ENCODE measurements at regions not wholly inside any gene's neighbourhood (a gene's known extent, or its start where the extent isn't known, plus 50 kb on each side); places are given as distances from the start of the nearest gene placed in this dataset.
"Not testable (repeated sequence)": the region's sequence is repeated elsewhere in the genome, so short reads cannot be mapped to it uniquely, and the experiment has no call there.

DNA sequence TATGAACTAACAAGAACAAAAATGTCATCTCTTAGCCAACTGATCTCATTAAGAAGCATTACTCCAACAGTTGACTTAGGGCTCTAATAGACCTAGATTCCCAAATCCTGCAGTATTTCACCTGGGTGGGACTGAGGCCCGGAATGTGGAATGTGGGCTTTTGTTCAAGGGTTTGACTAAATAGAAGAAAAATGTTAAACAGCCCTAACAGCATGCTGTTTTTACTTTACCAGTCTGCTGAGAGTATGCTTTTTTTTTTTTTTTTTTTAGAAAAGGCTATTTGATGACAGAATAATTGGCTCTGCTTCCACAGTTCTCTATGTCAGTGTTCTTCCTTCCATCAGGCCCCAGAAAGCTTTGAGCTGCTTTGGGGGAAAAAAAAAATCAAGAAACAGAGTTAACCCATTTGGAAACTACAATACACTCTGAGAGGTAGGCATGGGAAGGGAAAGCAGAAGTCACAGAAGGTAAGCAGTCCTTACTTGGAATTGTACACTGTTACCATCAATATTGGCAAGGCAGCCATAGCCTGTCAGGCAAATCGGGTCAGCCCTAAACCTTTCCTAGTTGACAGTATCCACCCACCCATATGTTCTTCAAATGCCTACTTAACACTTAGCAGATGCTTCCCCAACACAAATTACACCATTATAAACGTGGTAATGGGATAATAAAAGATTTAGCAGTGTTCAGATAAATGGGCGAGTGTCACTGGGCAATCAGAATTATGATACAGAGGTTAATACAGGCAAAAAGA, 224.2 kb downstream of the CNTN3 start:
- WGBS, 2 experiments (ENCODE audit: insufficient coverage in 2 of 2), result 100% methylated on average over 1 of the region's 4 CpGs; no CpG with 5 or more reads in 1 of the 2 experiments

DNA sequence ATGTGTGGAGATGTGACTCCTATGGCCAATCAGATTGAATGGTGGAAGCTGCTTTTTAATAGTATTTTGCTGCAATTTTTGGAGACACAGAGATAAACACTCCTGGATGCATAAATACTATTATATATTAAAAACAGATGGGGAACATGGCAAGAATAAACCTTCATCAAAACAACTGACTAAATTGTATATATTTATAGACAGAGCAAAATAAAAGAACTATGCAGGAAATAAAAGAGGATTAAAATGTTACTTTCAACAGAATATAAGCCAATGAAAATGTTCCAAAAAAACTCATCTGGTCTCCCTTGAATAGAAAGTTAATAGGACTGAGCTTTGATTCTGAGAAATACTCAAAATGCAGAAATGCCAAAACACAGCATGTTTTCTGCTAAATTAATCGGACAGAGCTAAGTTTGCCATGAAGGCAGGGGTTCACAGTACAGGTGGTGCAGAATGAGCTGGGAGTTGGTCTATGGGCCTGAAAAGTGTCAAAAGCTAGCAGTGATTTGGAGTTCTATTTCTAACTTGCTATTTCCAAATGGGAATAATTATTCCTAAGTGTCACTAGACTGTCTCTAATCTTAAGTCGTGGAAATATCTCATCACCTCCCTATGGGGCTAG, 227.2 kb downstream of the CNTN3 start:
- Histone ChIP-seq H3K36me3 (ENCODE audit: control insufficient read depth, insufficient read depth, low read length) (no peaks in the 10 kb centered on the region), H3K4me3 (ENCODE audit: extremely low read depth, insufficient read depth, low read length, poor library complexity, severe bottlenecking) (no peak overlapping the region), H3K4me1 (ENCODE audit: control insufficient read depth, insufficient read depth, low read length, poor library complexity, severe bottlenecking) (no peaks in the 10 kb centered on the region), H3K27ac (ENCODE audit: low read depth, low read length, severe bottlenecking) (no peak overlapping the region), H3K9me3 (ENCODE audit: control insufficient read depth, low read length) (no peaks in the 10 kb centered on the region)
- 83 to 88% methylated on average over 1 to 2 of the region's 2 CpGs for WGBS, 2 experiments (ENCODE audit: insufficient coverage in 2 of 2)

More for the DNA sequence above, 224.2 kb downstream of the CNTN3 start:
- H3K9me3 ChIP-seq (ENCODE audit: control insufficient read depth, low read length), result no peaks in the 10 kb centered on the region
- no peak overlapping the region for H3K27ac ChIP-seq (ENCODE audit: low read depth, low read length, severe bottlenecking)
- H3K4me1 ChIP-seq (ENCODE audit: control insufficient read depth, insufficient read depth, low read length, poor library complexity, severe bottlenecking), result no peaks in the 10 kb centered on the region
- no peak overlapping the region for H3K4me3 ChIP-seq (ENCODE audit: extremely low read depth, insufficient read depth, low read length, poor library complexity, severe bottlenecking)
- H3K36me3 ChIP-seq (ENCODE audit: control insufficient read depth, insufficient read depth, low read length), result no peaks in the 10 kb centered on the region

DNA sequence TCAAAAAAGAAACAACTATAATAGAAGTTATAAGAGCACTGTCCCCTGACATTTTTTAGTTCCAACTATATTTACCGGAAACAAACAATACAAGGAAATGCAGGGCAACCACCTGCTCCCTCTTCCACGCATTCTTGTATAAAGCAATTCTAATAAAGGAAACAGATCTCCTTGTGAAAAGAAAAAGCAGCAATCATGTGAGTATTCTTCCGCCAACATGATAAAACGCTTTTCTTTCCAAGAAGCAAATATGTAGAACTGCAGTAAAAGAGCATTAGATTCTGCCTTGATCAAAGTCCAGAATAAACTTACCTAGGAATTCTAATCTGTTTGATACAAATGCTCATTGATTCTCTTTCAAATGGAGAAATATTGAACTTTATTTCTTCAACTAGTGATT, 230.3 kb downstream of the CNTN3 start:
- Histone ChIP-seq H3K36me3 (ENCODE audit: control insufficient read depth, insufficient read depth, low read length) (no peaks in the 10 kb centered on the region), H3K4me1 (ENCODE audit: control insufficient read depth, insufficient read depth, low read length, poor library complexity, severe bottlenecking) (no peaks in the 10 kb centered on the region), H3K4me3 (ENCODE audit: extremely low read depth, insufficient read depth, low read length, poor library complexity, severe bottlenecking) (no peak overlapping the region), H3K9me3 (ENCODE audit: control insufficient read depth, low read length) (no peaks in the 10 kb centered on the region), H3K27ac (ENCODE audit: low read depth, low read length, severe bottlenecking) (no peak overlapping the region)
- 100% methylated on average over 1 to 3 of the region's 4 CpGs for WGBS, 2 experiments (ENCODE audit: insufficient coverage in 2 of 2)

DNA sequence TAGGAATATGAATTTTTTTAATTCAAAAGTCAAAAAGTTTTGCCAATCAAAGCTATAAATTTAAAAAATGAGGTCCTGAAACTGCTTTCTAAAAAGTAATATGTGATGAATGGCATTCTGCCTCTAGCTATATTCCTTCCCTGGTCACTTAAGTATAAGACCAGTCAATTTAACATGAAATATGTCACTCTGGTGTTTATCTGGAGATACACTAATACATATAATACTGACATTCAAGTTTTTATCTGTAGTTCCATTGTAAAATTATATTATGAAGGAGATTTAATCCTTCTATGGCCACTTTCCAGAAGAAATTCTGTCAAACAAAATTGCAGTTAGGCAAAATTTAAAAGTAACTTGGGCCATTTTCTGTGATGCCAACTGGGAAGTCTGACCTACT, 236.8 kb downstream of the CNTN3 start:
- Histone ChIP-seq H3K36me3 (ENCODE audit: control insufficient read depth, insufficient read depth, low read length) (no peaks in the 10 kb centered on the region), H3K9me3 (ENCODE audit: control insufficient read depth, low read length) (no peaks in the 10 kb centered on the region), H3K4me3 (ENCODE audit: extremely low read depth, insufficient read depth, low read length, poor library complexity, severe bottlenecking) (no peak overlapping the region), H3K27ac (ENCODE audit: low read depth, low read length, severe bottlenecking) (no peak overlapping the region), H3K4me1 (ENCODE audit: control insufficient read depth, insufficient read depth, low read length, poor library complexity, severe bottlenecking) (no peaks in the 10 kb centered on the region)

DNA sequence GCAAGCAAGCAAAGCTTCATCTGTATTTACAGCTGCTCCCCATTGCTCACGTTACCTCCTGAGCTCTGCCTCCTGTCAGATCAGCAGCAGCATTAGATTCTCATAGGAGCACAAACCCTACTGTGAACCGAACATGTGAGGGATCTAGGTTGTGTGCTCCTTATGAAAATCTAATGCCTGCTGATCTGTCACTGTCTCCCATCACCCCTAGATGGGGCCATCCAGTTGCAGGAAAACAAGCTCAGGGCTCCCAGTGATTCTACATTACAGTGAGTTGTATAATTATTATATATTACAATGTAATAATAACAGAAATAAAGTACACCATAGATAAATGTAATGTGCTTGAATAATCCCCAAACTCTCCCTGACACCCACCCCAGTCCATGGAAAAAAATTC, 238.1 kb downstream of the CNTN3 start:
- not testable (repeated sequence) for H3K4me3 ChIP-seq (ENCODE audit: extremely low read depth, insufficient read depth, low read length, poor library complexity, severe bottlenecking); H3K36me3 ChIP-seq (ENCODE audit: control insufficient read depth, insufficient read depth, low read length); H3K4me1 ChIP-seq (ENCODE audit: control insufficient read depth, insufficient read depth, low read length, poor library complexity, severe bottlenecking); H3K9me3 ChIP-seq (ENCODE audit: control insufficient read depth, low read length); H3K27ac ChIP-seq (ENCODE audit: low read depth, low read length, severe bottlenecking)
- 100% methylated on average over 1 of the region's 2 CpGs; no CpG with 5 or more reads in 1 of the 2 experiments for WGBS, 2 experiments (ENCODE audit: insufficient coverage in 2 of 2)

GRCh38 chr3:74375653-74376052, 238.8 kb downstream of the CNTN3 start:
- Histone ChIP-seq H3K36me3 (ENCODE audit: control insufficient read depth, insufficient read depth, low read length) (no peaks in the 10 kb centered on the region), H3K4me1 (ENCODE audit: control insufficient read depth, insufficient read depth, low read length, poor library complexity, severe bottlenecking) (no peaks in the 10 kb centered on the region), H3K4me3 (ENCODE audit: extremely low read depth, insufficient read depth, low read length, poor library complexity, severe bottlenecking) (no peak overlapping the region), H3K27ac (ENCODE audit: low read depth, low read length, severe bottlenecking) (no peak overlapping the region), H3K9me3 (ENCODE audit: control insufficient read depth, low read length) (no peaks in the 10 kb centered on the region)
- WGBS, 2 experiments (ENCODE audit: insufficient coverage in 2 of 2), result 71 to 82% methylated on average over 1 of the region's 1 CpG

DNA sequence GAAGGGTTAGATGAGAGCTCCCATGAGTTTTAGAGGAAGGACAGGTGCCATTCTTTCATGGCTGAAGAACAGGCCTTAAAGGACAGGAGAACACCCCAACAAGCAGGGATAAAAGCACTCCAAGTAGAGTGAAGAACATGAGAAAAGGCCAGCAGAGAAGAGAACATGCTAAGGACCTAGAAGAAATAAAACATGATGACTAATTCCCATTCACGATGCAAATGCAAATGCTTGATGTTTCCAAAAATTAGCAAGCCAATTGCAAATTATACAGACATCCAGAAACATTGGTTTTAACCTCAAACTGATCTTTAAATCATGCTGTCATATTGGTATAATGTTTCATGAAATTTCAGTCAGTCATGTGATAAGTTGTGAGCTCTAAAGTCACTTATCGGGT, 241.7 kb downstream of the CNTN3 start:
- Histone ChIP-seq H3K9me3 (ENCODE audit: control insufficient read depth, low read length) (no peaks in the 10 kb centered on the region), H3K36me3 (ENCODE audit: control insufficient read depth, insufficient read depth, low read length) (no peaks in the 10 kb centered on the region), H3K27ac (ENCODE audit: low read depth, low read length, severe bottlenecking) (no peak overlapping the region), H3K4me3 (ENCODE audit: extremely low read depth, insufficient read depth, low read length, poor library complexity, severe bottlenecking) (no peak overlapping the region), H3K4me1 (ENCODE audit: control insufficient read depth, insufficient read depth, low read length, poor library complexity, severe bottlenecking) (no peaks in the 10 kb centered on the region)
- 71% methylated on average over 1 of the region's 2 CpGs; no CpG with 5 or more reads in 1 of the 2 experiments for WGBS, 2 experiments (ENCODE audit: insufficient coverage in 2 of 2)

DNA sequence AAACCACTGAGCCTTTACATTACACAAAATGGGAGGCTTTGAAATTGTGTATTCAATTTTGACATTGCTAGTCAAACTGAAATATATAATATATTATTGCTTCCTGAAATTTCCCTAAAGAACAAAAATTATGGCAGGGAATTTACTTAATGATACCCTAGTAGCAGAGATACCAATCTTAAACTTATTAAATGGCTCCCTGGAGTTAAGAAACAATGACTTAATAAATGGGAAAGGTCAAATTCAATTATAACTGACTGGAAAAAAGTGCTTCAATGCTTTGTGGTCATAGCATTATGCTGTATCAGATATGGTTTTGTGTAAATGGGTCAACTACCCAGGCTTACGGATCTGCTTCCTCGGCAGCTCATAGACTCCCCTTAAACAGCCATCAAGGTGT, 244.1 kb downstream of the CNTN3 start:
- WGBS, 2 experiments (ENCODE audit: insufficient coverage in 2 of 2), result no CpG with 5 or more reads among the region's 2 CpGs
- H3K4me1 ChIP-seq (ENCODE audit: control insufficient read depth, insufficient read depth, low read length, poor library complexity, severe bottlenecking), result no peaks in the 10 kb centered on the region

GRCh38 chr3:74366331-74366730, 248.1 kb downstream of the CNTN3 start:
- Histone ChIP-seq H3K9me3 (ENCODE audit: control insufficient read depth, low read length) (no peaks in the 10 kb centered on the region), H3K4me1 (ENCODE audit: control insufficient read depth, insufficient read depth, low read length, poor library complexity, severe bottlenecking) (no peaks in the 10 kb centered on the region), H3K36me3 (ENCODE audit: control insufficient read depth, insufficient read depth, low read length) (no peaks in the 10 kb centered on the region), H3K4me3 (ENCODE audit: extremely low read depth, insufficient read depth, low read length, poor library complexity, severe bottlenecking) (no peak overlapping the region), H3K27ac (ENCODE audit: low read depth, low read length, severe bottlenecking) (no peak overlapping the region)
- WGBS, 2 experiments (ENCODE audit: insufficient coverage in 2 of 2), result no CpG with 5 or more reads among the region's 1 CpG

More for the DNA sequence above, 244.1 kb downstream of the CNTN3 start:
- Histone ChIP-seq H3K27ac (ENCODE audit: low read depth, low read length, severe bottlenecking) (no peak overlapping the region), H3K9me3 (ENCODE audit: control insufficient read depth, low read length) (no peaks in the 10 kb centered on the region), H3K36me3 (ENCODE audit: control insufficient read depth, insufficient read depth, low read length) (no peaks in the 10 kb centered on the region), H3K4me3 (ENCODE audit: extremely low read depth, insufficient read depth, low read length, poor library complexity, severe bottlenecking) (no peak overlapping the region)

GRCh38 chr3:74363346-74363745, 251.1 kb downstream of the CNTN3 start:
- no peaks in the 10 kb centered on the region for H3K9me3 ChIP-seq (ENCODE audit: control insufficient read depth, low read length)
- H3K4me1 ChIP-seq (ENCODE audit: control insufficient read depth, insufficient read depth, low read length, poor library complexity, severe bottlenecking), result no peaks in the 10 kb centered on the region
- H3K27ac ChIP-seq (ENCODE audit: low read depth, low read length, severe bottlenecking), result no peak overlapping the region
- WGBS, 2 experiments (ENCODE audit: insufficient coverage in 2 of 2), result no CpG with 5 or more reads among the region's 1 CpG
- no peaks in the 10 kb centered on the region for H3K36me3 ChIP-seq (ENCODE audit: control insufficient read depth, insufficient read depth, low read length)
- no peak overlapping the region for H3K4me3 ChIP-seq (ENCODE audit: extremely low read depth, insufficient read depth, low read length, poor library complexity, severe bottlenecking)

GRCh38 chr3:74360406-74360805, 254.1 kb downstream of the CNTN3 start:
- no peaks in the 10 kb centered on the region for H3K4me1 ChIP-seq (ENCODE audit: control insufficient read depth, insufficient read depth, low read length, poor library complexity, severe bottlenecking)
- no peak overlapping the region for H3K4me3 ChIP-seq (ENCODE audit: extremely low read depth, insufficient read depth, low read length, poor library complexity, severe bottlenecking)
- no peaks in the 10 kb centered on the region for H3K36me3 ChIP-seq (ENCODE audit: control insufficient read depth, insufficient read depth, low read length)

More at GRCh38 chr3:74360406-74360805, 254.1 kb downstream of the CNTN3 start:
- Histone ChIP-seq H3K9me3 (ENCODE audit: control insufficient read depth, low read length) (no peaks in the 10 kb centered on the region), H3K27ac (ENCODE audit: low read depth, low read length, severe bottlenecking) (no peak overlapping the region)
